Adrenal gland (tissue), 5 donors: ENCODE measurements at regions not wholly inside any gene's neighbourhood (a gene's known extent, or its start where the extent isn't known, plus 50 kb on each side); places are given as distances from the start of the nearest gene placed in this dataset.

Experiments
- CTCF ChIP-seq, 6 experiments: fragments of 450-650 bp in 4 of 6; fragments of 200-600 bp in 2 of 6; sonication (generic) in 1 of 6; IDR thresholded peaks; 1 replicate in 5 of 6; 2 replicates in 1 of 6; pipeline versions ENCODE4 v1.5.1 to v1.8.0; 2016 to 2021; ENCODE audit warnings: antibody characterized with exemption in 6 of 6, mild to moderate bottlenecking in 2 of 6, moderate library complexity in 1 of 6
- POLR2A ChIP-seq, 2 donors: fragments of 450-650 bp; IDR thresholded peaks; one replicate each; pipeline ENCODE4 v1.6.1; 2017; ENCODE audit warnings: antibody characterized with exemption in 2 of 2, mild to moderate bottlenecking in 2 of 2, moderate library complexity in 1 of 2
- donor health status: DM: no; HTN: no; CAD: no.

- no peak for TF ChIP-seq CTCF (IDR thresholded peaks at IDR 0.05)
- TF ChIP-seq POLR2A (IDR thresholded peaks at IDR 0.05) = no peak
Measured at GRCh38 chr10:31677195-31678138, 251.2 kb downstream of the ARHGAP12 start.
